ENCODE measurements at regions not wholly inside any gene's neighbourhood (a gene's known extent, or its start where the extent isn't known, plus 50 kb on each side); places are given as distances from the start of the nearest gene placed in this dataset.

- Mint-ChIP-seq H3K27ac (no peak overlapping the region), H3K9me3 (peaks cover 4 to 7% of the 10 kb centered on the region in 2 experiments; a peak in 3 of 5 replicates), H3K27me3 (ENCODE audit: low read depth) (peaks cover 4% of the 10 kb centered on the region), H3K4me1 (peaks cover 27 to 29% of the 10 kb centered on the region in 2 experiments), H3K4me3 (no peak overlapping the region), H3K36me3 (ENCODE audit: insufficient read depth in 1 of 3, low read depth in 3 of 3) (peaks cover 0 to 9% (median 0%) of the 10 kb centered on the region in 3 experiments; a peak in 2 of 7 replicates)
- H3T11ph ChIP-seq (ENCODE audit: low read length), result no peak overlapping the region
- no peaks in the 10 kb centered on the region for H3K79me2 ChIP-seq (ENCODE audit: insufficient read depth, low read length)
- no peak overlapping the region for H2BK5ac ChIP-seq (ENCODE audit: insufficient read length, low read length)
- no peak overlapping the region for H3K4me2 ChIP-seq (ENCODE audit: insufficient read depth, insufficient read length, low read length)
- no peak overlapping the region for H3K23ac ChIP-seq (ENCODE audit: insufficient read length, low read depth, low read length)
- H3K14ac ChIP-seq (ENCODE audit: insufficient read depth, low read length), result no peak overlapping the region
- H3K27me3 ChIP-seq (ENCODE audit: insufficient read depth, low read length), result no peaks in the 10 kb centered on the region
- H3K23me2 ChIP-seq (ENCODE audit: insufficient read length, low read depth, low read length, poor library complexity, severe bottlenecking), result no peaks in the 10 kb centered on the region
- H2BK12ac ChIP-seq (ENCODE audit: insufficient read length, low read depth, low read length), result no peak overlapping the region
- TF ChIP-seq CTCF (conservative IDR thresholded peaks at IDR 0.05), result no peak
- no peak for DNase-seq
- no peak overlapping the region for H2BK120ac ChIP-seq (ENCODE audit: low read depth, low read length, poor library complexity, severe bottlenecking)
- H3K18ac ChIP-seq (ENCODE audit: insufficient read length, low read depth, low read length), result no peak overlapping the region
- H2BK15ac ChIP-seq (ENCODE audit: low read depth, low read length), result no peak overlapping the region
- no peaks in the 10 kb centered on the region for H3K4me1 ChIP-seq (ENCODE audit: insufficient read depth, low read length)
- H3K27ac ChIP-seq (ENCODE audit: insufficient read length, low read depth, low read length), result no peak overlapping the region
- H4K5ac ChIP-seq (ENCODE audit: insufficient read length, low read depth, low read length), result no peak overlapping the region
- H2BK20ac ChIP-seq (ENCODE audit: low read depth, low read length, poor library complexity, severe bottlenecking), result no peak overlapping the region
- H4K91ac ChIP-seq (ENCODE audit: insufficient read length, low read depth, low read length), result no peak overlapping the region
- H3K79me1 ChIP-seq (ENCODE audit: insufficient read depth, low read depth, low read length, poor library complexity, severe bottlenecking), result no peaks in the 10 kb centered on the region
- H3K56ac ChIP-seq (ENCODE audit: insufficient read length, low read depth, low read length), result no peak overlapping the region
- no peak overlapping the region for H3K4ac ChIP-seq (ENCODE audit: low read depth, low read length)
- H2AFZ ChIP-seq (ENCODE audit: low read length), result no peak overlapping the region
- no peak overlapping the region for H3K9ac ChIP-seq (ENCODE audit: extremely low read depth, insufficient read length, low read length)
- no CpG with 5 or more reads among the region's 3 CpGs for WGBS (ENCODE audit: extremely low coverage, insufficient read length, low lambda C conversion rate)
- H2AK5ac ChIP-seq (ENCODE audit: insufficient read length, low read length), result no peak overlapping the region
- H4K20me1 ChIP-seq (ENCODE audit: control insufficient read depth, insufficient read depth, insufficient read length), result no peaks in the 10 kb centered on the region
- no peaks in the 10 kb centered on the region for H3K9me3 ChIP-seq (ENCODE audit: control insufficient read depth, low read depth, low read length)
- no peak overlapping the region for H4K8ac ChIP-seq (replicated peaks; ENCODE audit: insufficient read length, low read depth, low read length)
Observed at GRCh38 chr10:2920168-2920567, 147.2 kb upstream of the PFKP start.
